Pons (tissue), 1 donor: ENCODE measurements at regions not wholly inside any gene's neighbourhood (a gene's known extent, or its start where the extent isn't known, plus 50 kb on each side); places are given as distances from the start of the nearest gene placed in this dataset.
"Not testable (repeated sequence)": the region's sequence is repeated elsewhere in the genome, so short reads cannot be mapped to it uniquely, and the experiment has no call there.

ENCODE experiments used
- DNase-seq: peaks from one replicate; pipeline ENCODE4 v3.0.0-alpha.2; 2016; ENCODE audit warnings: low spot score

DNA sequence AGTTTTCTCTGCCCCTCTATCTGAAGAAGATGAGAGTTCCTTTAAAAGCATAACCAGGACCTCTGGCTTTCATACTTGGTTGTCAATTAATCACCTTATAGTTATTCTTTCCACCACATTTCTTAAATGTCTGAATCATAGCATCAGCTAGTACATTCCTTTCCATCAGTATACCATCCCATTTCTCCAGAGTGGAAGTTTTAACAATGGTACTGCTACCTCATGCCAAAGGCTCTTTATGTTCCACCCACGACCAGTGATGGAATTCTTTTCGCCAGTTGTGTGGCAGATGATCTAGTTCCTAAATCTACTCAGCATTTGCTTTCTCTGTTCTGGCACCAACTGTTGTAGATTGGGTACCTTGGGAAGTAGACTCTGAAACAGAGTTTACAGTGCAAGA is 379.8 kb downstream of the ZNF674 start:
- no peak for DNase-seq

DNA sequence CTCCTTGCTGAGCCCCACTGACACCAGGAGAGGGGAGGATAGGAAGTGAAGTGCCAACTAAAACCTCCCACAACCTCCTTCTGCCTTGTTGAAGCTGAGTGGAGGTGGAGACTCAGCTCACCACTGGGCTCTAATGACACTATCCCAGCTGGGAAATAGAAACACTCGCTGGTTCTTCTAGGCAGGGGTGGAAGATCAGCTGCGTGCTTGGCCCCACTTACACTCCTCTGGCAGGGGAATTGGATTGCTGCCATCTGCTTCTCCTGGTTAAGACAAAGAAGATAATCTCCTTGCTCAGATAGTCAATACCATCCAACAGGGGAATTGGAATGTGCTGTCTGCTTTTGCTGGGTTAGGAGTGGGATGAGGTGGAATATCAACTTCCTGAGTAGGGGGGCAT is 392.5 kb downstream of the ZNF674 start:
- DNase-seq: no peak

GRCh38 chrX:46151332-46151731 is 393.9 kb downstream of the ZNF674 start:
- DNase-seq: not testable (repeated sequence)

- no peak for DNase-seq
Observed at GRCh38 chrX:46144566-46144965, 400.7 kb downstream of the ZNF674 start.

DNA sequence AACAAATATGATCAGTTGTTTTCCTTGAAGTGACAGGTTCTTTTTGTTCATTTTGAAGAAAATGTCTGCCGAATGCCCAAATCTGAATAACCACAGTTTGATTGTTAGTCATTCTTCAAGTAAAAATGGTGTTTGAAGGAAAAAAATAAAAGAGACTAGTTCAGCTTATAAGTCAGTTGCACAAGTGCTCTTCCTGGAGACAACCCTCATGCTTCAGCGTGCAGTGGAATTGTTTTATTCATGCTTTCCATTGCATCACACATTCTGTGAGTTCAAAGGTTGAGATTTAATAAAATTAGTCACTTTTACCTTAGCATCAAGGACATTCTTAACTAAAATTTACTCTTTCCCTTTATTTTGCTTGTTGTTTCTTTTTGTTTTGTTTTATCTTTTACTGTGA is 404.9 kb downstream of the ZNF674 start:
- DNase-seq: no peak

DNA sequence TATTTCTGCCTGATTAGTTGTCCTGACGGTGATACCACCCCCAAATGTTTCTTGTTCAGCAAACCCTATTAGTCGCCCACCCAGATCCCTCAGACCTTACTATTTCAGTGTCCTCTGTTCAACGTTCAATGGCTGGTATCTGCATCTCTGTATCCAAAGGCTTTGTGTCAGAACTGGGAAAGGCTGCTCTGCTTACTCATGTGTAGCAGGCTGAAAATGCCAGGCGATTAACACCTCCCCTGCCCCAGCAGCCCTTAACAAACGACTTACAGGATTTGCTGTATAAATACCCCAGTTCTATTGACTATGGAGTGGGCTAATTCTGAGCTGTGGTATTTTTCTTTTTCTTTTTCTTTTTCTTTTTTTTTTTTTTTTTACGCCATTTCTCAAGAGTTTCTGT is 415.0 kb downstream of the ZNF674 start:
- no peak for DNase-seq

DNA sequence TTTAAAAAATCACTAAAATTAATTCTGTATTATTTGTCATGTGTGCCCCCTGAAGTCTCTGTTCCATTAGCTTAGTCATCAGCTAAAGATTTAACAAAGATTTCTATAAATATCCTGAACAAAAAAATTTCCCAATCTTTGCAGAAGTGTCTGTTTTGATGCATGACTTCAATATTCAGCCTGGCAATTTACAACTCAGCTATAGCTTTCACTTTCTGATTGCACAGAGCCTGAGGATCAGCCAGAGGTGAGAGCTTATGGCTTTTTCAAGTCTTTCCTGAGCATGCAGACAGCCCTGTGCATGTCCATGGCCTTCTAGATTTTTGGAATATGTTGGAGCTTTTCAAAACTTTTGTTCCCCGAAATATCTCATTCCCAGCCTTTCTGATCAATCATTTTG is 420.1 kb downstream of the ZNF674 start:
- DNase-seq: no peak

- no peak for DNase-seq
Observed at GRCh38 chrX:46117234-46117633, 428.0 kb downstream of the ZNF674 start.

GRCh38 chrX:46087310-46087709 is 457.9 kb downstream of the ZNF674 start:
- DNase-seq: not testable (repeated sequence)

DNA sequence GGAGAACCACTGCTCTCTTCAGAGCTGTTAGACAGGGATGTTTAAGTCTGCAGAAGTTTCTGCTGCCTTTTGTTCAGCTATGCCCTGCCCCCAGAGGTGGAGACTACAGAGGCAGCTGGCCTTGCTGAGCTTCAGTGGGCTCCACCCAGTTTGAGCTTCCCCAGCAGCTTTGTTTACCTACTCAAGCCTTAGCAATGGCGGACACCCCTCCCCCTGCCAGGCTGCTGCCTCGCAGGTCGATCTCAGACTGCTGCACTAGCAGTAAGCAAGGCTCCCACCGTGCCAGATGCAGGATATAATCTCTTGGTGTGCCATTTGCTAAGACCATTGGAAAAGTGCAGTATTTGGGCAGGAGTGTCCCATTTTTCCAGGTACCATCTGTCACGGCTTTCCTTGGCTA is 465.1 kb downstream of the ZNF674 start:
- DNase-seq: not testable (repeated sequence)

DNA sequence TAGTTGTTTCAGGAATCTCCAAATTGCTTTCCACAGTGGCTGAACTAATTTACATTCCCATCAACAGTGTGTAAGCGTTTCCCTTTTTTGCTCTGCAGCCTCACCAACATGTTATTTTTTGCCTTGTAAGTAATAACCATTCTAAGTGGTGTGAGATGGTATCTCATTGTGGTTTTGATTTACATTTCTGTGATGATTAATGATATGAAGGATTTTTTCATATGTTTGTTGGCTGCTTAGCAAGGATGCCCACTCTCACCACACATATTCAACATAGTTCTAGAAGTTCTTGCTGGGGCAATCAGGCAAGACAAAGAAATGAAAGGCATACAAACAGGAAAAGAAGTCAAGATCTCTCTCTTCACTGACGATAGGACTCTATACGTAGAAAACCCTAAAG is 472.4 kb downstream of the ZNF674 start:
- DNase-seq: no peak

- no peak for DNase-seq
Observed at GRCh38 chrX:46072372-46072771, 472.8 kb downstream of the ZNF674 start.

GRCh38 chrX:46070421-46070820 is 474.8 kb downstream of the ZNF674 start:
- no peak for DNase-seq

DNA sequence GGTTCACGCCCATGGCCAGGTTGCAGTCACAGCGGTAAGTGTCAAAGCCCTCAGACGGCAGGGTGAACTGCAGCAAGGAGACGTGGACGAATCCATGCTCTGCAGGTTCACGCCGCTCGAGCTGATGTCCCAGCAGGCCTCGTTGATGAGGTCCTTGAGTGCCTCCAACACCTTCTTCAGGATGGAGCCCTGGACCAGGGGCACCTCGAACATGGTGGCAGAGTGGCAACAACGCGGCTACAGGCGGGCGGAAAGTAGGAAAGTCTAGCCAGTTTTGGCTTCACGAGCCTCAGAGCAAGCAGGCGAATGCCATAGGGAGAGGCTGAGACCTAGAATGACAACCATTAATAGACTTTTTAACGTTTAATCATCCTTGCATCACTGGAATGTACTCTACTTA is 485.9 kb downstream of the ZNF674 start:
- DNase-seq: no peak

GRCh38 chrX:46044486-46044885 is 500.7 kb downstream of the ZNF674 start:
- no peak for DNase-seq

DNA sequence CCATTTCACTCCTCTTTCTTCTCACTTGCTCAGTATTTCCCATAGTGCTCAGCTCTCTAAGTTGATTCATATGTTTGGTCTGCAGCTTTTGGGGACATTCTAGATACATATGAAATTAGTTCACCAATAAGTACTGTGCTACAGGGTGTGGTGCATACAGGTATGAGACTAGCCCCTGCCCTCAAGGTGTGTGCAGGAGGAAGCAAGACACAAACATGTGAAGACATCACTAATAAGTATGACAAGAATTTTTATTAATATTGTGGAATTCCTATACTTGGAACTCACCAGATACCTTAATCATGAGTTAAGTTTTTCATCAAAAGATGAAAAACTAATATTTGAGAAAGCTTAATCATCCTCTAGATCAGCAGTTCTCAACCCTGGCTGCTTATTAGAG is 505.2 kb downstream of the ZNF674 start:
- DNase-seq: no peak

GRCh38 chrX:46039526-46039925 is 505.7 kb downstream of the ZNF674 start:
- no peak for DNase-seq

GRCh38 chrX:46036508-46036907 is 508.7 kb downstream of the ZNF674 start:
- DNase-seq: no peak

DNA sequence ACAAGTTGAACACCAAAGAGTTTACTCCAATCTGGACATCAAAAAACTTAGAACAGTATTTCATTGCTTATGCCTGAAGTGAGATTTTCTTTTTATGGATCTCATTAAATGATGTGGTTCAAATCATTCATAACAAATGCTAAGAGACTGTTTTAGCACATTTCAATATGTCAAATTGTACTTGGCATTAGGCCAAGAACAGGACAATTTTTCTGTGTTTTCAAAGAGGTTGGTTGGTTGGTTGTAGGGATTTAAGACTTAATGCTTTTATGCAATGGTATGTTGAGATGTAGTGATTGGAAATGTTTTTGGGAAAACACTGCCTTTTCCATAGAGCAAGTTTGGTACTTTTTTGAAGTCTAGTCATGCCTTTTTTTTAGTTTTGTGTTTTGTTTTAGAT is 510.4 kb downstream of the ZNF674 start:
- DNase-seq: no peak

DNA sequence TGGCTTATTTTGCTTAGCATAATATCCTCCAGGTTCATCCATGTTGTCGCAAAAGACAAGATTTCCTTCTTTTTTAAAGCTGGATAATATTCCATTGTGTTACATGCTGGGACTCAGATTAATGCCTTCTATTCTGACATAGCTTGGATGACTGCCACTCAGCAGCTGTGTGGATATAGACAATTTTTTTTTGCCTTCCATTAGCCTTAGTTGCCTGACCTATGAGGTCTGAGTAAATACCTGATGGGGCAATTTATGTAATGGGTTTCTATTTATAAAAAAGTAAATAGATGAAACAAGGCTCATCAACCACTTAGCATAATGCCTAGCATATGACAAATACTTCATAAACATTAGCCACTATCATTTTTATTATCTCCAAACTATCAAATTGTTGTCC is 515.4 kb downstream of the ZNF674 start:
- DNase-seq: no peak

GRCh38 chrX:46016296-46016695 is 528.9 kb downstream of the ZNF674 start:
- DNase-seq: no peak

GRCh38 chrX:46015653-46016052 is 529.6 kb downstream of the ZNF674 start:
- no peak for DNase-seq

DNA sequence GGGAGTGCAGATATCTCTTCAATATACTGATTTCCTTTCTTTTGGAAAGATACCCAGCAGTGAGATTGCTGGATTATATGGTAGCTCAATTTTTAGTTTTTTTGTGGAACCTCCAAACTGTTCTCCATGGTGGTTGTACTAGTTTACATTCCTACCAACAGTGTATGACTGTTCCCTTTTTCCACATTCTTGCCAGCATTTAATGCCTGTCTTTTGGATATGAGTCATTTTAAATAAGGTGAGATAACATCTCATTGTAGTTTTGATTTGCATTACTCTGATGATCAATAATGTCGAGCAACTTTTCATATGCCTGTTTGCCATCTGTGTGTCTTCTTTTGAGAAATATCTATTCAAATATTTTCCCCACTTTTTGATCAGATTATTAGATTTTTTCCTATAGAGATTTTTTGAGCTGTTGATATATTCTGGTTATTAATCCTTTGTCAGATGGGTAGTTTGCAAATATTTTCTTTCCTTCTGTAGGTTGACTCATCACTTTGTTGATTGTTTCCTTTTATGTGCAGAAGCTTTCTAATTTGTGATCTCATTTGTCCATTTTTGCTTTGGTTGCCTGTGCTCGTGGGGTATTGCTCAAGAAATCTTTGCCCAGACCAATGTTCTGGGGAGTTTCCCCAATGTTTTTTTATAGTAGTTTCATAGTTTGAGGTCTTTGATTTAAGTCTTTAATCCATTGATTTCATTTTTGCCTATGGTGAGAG is 552.7 kb downstream of the ZNF674 start:
- DNase-seq: no peak

GRCh38 chrX:45986971-45987370 is 558.2 kb downstream of the ZNF674 start:
- no peak for DNase-seq

- no peak for DNase-seq
Observed at GRCh38 chrX:45986081-45986480, 559.1 kb downstream of the ZNF674 start.
